ENCODE measurements at regions not wholly inside any gene's neighbourhood (a gene's known extent, or its start where the extent isn't known, plus 50 kb on each side); places are given as distances from the start of the nearest gene placed in this dataset.

DNA sequence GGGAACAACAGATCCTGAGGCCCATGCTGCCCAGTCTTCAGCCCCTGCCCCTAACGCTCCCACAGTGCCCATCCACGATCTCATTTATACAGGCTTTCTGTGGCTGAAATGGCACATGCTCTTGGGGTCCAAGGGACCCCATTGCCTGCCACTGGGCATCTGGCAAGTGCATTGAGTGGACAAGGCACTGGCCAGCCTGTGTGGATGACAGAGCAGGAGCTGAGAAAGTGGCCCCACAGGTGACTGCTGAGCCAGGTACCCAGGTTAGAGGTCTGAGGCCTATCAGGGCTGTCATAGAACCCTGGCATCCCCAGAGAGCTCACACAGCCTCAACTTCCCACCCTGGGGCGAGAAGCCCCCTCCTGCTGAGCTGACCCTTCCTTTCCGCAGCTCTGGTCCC, 86.0 kb upstream of the NXT1 start:
- TF ChIP-seq EZH2 (IDR thresholded peaks at IDR 0.05) (no peak), POLR2AphosphoS5 (IDR thresholded peaks at IDR 0.05; ENCODE audit: borderline replicate concordance, low read depth, low read length) (no peak)

All from SK-N-MC (cell line).